A172 (cell line): ENCODE measurements at regions not wholly inside any gene's neighbourhood (a gene's known extent, or its start where the extent isn't known, plus 50 kb on each side); places are given as distances from the start of the nearest gene placed in this dataset.
"Not testable (repeated sequence)": the region's sequence is repeated elsewhere in the genome, so short reads cannot be mapped to it uniquely, and the experiment has no call there.

ENCODE experiments used
- DNase-seq: peaks from one replicate; pipeline ENCODE4 v3.0.0-alpha.2; 2015; ENCODE audit warnings: low spot score

DNA sequence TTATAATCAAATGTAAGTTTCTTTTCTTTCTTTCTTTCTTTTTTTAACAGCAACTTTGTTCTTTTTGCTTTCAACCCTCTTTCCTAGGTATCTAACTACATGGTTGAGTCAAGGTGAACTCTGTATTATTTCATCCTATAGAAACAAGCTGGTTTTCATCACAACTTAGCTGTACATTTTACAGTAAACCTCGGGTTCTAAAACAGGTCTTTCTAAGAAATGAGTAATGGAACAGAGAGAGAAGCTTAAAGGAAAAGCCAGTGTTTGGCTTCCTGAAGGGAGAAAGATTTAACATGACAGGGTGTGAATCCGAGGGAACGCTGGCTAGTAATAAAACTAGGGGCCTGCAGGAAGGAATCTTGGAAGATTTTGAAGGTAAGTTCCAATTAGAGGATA is 143.4 kb upstream of the ITGB1 start:
- no peak for DNase-seq

GRCh38 chr10:33100781-33101391 is 142.9 kb upstream of the ITGB1 start:
- no peak for DNase-seq

- no peak for DNase-seq
These were observed 141.7 kb upstream of the ITGB1 start for GRCh38 chr10:33099748-33100147.

GRCh38 chr10:33098951-33099663 is 141.1 kb upstream of the ITGB1 start:
- no peak for DNase-seq

DNA sequence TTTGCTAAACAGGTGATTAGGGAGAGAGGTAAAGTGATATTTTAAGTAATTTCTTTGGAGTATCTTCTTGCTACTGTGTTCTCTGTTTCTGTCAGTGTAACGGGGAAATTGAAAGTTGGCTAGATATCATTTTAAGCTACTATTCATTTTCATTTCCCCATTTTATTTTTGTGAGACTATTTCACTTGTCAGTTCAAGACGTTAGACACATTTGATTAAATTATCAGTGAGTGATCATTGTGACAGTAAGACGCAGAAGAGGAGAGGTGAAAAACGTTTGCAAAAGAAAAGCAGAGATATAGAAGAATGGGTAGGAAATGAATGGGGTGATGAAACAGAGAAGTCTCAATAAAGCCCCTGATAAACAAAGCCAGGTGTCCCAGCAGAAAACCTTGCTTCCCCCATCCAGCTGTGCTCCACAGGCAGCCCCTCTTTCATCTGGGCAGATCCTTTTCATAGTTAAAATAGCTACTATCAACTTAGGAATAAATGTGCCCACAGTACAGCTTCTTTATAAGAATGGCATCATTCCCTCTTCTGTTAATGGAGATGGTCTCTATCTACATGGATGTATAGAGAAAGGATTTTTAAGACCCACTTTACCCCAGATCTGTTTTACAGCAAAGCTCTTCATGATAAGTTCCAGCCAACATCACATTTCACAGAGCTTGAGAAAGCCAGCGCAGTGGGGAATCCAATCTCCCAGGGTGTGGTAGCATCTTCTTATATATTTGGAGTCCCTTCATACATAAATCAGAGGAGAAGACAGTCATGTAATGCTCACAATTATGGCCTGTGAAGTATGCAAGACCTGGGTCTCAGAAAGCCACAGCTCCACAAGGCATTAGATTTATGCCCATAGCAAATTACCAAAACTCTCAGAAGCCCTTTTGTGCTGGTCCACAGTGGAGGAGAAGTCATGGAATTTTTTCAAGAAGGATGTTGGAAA is 138.1 kb upstream of the ITGB1 start:
- no peak for DNase-seq

DNA sequence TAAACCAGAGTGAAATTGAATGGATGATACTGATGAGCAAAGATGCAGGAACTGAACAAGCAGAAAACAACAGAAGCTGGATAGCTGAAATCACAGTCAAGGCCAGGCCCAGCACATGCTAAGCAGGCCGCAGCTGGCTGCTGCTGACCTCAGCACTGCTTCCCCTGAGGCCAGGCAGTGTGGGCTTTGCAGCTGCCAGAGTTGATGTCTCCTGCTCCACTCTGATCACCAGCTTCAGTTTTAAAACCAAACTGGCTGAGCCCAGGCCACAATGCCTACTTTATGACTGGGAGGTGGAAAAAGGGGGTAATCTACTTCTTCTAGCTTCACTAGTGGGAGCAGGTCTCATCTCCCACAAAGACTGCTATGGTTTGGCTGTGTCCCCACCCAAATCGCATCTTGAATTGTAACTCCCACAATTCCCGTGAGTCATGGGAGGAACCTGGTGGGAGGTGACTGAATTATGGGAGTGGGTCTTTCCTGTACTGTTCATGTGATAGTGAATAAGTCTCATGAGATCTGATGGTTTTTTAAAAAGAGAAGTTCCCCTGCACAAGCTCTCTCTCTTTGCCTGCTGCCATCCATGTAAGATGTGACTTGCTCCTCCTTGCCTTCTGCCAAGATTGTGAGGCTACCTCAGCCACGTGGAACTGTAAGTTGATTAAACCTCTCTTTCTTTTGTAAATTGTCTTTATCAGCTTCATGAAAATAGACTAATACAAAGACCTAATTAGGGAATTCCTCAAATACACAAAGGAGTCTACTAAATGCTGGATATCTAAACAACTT is 136.4 kb upstream of the ITGB1 start:
- no peak for DNase-seq

GRCh38 chr10:33093362-33093761 is 135.3 kb upstream of the ITGB1 start:
- DNase-seq, result no peak

GRCh38 chr10:33092596-33092995 is 134.6 kb upstream of the ITGB1 start:
- DNase-seq, result no peak

DNA sequence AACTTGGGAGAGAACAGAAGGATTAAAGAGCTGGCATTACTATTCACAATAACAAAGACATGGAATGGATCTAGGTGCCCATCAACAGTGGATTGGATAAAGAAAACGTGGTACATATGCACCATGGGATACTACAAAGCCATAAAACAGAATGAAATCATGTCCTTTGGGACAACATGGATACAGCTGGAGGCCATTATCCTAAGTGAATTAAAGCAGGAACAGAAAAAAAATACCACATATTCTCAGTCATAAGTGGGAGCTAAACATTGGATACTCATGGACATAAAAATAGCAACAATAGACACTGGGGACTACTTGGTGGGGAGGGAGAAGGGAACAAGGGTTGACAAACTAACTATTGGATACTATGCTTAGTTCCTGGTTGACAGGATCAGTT is 133.2 kb upstream of the ITGB1 start:
- no peak for DNase-seq

DNA sequence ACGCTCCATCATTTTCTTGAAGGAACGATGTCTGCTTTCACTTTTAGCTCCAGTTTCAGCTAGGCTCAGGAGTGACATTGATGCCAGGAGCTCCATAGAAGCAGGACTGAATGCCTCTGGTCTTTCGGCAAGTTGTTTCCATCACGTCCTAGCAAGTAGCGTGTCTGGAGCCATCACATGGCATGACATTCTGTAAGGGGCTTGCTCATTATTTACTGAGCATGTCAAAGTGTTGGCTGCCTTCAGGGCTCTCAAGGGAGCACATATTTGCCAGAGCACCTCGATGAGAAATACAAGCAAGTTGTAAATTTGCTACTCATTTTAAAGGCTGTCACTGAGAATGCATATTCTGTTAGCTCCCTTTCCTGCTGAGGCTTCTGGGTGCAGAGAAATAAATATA is 131.0 kb upstream of the ITGB1 start:
- no peak for DNase-seq

DNA sequence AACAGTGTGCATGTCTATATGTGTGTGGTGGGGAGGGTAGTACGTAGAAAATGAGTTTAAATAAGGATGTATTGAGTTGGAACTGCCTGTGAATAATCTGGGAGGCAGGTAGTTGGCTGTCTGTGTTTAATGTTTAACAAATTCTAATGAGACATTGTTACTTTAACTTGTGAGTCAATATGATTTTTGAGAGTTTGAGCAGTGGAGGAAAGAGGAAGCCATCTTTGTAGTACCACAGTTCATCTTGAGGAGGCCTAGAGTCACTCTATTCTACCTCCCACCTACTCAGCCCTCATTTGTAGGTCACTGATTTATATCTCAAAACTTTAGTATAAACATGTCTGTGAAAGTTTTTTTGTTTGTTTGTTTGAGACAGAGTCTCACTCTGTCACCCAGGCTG is 129.9 kb upstream of the ITGB1 start:
- DNase-seq, result no peak

DNA sequence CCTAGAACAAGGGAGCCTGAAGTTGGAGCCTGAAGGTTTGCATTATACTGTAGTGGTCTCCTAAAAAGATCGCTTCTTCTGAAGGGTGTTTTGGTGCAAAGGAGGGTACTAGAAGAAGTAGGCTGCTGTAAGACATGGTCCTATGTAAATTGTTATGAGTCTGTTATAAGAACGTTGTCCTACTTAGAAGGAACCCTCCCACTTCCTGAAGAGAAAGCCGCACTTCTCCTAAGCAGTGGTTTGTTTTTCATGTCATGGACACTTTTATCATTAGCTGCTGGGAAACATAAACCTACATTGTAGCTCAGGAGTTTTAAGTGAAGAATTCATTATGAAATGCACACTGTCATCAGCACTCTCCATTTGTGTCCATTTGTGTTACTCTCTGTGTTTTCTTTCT is 129.1 kb upstream of the ITGB1 start:
- DNase-seq, result no peak

DNA sequence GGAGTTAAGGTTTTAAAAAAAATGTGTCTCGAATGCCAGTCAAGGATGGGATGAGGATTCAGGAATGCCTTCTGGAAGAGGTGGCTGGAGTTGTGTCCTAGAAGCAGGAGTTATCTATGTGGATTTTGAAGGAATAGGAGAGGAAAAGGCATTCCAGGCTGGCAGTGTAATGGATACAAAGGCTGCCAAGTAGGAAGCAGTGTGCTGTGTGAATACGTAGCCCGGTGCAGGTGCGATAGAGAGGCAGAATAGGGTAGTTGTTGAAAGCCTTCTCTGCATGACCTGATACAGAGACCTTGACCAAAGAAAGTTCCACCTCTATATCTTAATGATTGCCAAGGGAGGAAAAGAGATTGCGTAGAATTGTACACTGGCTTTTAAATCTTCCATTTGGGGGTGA is 128.1 kb upstream of the ITGB1 start:
- no peak for DNase-seq

DNA sequence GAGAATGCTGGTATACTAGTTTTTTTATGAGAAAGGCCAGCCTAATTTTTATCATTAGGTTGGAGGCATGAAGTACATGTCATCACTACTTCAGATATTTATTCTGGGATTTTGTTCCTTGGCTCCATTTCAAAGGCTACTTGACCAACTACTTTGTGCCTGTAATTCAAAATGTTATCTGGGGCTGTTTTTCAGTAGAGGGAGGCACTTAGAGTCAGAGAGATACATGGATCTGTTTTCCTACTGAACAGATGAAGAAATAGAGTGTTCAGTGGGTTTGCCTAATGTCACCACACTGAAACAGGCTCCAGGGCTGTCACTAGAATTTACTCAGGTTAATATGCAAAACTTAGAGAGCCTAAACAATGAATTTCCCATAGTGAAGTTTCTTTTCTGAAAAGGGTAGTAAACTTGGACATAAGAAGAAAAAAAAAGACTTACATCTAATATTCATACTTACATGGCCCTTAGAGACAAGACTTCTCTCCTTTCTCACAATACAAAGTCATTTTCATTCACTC is 127.3 kb upstream of the ITGB1 start:
- DNase-seq, result no peak

GRCh38 chr10:33084453-33084852 is 126.4 kb upstream of the ITGB1 start:
- DNase-seq, result no peak

GRCh38 chr10:33082373-33082895 is 124.4 kb upstream of the ITGB1 start:
- no peak for DNase-seq

DNA sequence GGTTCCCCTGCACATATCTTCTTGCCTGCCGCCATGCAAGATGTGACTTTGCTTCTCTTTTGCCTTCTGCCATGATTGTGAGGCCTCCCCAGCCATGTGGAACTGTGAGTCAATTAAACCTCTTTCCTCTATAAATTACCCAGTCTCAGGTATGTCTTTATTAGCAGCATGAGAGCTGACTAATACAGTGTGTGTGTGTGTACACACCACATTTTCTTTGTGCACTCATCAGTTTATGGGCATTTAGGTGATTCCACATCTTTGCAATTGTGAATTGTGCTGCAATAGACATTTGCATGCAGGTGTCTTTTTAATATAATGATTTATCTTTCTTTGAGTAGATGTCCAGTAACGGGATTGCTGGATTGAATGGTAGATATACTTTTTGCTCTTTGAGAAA is 122.4 kb upstream of the ITGB1 start:
- not testable (repeated sequence) for DNase-seq

DNA sequence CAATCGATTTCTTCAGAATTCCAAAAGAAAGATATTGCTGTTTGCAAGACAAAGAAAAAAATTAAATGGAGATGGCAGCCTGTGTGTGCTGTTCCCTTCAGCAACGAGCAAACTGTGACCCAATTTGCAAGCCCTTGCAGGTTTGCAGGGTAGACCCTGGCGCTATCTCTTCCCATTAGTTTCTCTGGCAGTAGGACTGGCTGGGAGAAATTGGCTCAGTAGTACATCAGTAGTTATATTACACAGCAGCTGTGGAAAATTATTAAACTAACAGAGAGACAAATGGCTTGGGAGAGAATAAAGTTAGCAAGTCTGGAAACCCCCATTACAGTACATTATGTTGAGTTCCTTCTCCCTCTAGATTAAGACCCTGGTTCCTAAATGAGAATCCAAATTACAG is 116.4 kb upstream of the ITGB1 start:
- DNase-seq, result no peak

DNA sequence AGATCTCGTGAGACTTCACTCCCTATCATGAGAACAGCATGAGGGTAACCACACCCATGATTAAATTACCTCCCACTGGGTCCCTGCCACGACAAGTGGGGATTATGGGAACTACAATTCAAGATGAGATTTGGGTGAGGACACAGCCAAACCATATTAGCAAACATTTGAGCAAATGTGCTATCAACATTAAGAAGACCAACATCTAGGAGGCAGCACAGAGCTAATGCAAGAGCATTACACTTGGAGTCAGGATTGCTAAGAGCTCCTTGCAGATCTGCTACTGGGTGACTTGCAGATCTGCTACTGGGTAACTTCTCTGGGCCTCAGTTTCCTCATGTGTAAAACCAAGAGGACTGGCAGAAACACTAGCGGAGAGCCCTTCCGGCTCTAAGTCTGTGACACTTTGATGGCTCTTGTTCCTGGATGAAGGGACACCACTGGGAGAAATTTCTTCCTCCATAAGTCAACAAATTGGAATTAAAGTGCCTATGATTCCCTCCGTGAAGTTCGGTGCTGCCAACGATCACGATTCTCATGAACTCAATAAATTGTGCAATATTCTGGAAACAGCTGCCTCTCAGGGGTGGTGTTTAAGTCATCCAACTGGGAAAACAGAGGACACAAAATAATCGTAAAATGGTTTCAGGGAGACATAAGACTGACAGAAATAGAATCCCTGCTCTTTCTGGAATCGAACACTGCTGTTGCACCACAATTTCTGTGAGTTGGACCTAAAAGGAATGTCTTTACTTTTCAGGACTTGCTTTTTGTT is 115.8 kb upstream of the ITGB1 start:
- no peak for DNase-seq

- no peak for DNase-seq
These were observed 113.8 kb upstream of the ITGB1 start for GRCh38 chr10:33071857-33072256.

GRCh38 chr10:33070101-33070500 is 112.1 kb upstream of the ITGB1 start:
- no peak for DNase-seq
